ENCODE measurements at regions not wholly inside any gene's neighbourhood (a gene's known extent, or its start where the extent isn't known, plus 50 kb on each side); places are given as distances from the start of the nearest gene placed in this dataset.
A peak's percentile ranks its signal among the peaks of the same experiment; 100 is the strongest.

DNA sequence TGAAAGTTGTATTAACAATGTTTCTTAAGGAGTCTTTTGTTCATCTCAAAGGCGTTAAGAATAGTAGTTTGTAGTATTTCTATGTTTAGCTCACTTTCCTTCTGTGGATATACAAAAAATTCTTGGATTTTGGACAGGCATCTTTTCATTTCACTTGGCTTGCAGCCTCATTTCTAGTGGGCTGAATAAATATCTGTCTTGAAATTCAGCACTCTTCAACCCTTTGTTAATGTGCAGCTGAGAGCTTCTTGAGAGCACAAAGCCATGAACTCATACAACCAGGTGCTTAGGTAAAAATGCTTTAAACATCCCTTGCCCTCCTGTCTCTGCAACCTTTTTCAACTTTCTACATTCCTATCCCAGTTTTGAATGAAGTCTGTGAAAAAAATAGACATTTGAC is 1003.2 kb downstream of the C4orf33 start:
- TF ChIP-seq, protein P1, sequence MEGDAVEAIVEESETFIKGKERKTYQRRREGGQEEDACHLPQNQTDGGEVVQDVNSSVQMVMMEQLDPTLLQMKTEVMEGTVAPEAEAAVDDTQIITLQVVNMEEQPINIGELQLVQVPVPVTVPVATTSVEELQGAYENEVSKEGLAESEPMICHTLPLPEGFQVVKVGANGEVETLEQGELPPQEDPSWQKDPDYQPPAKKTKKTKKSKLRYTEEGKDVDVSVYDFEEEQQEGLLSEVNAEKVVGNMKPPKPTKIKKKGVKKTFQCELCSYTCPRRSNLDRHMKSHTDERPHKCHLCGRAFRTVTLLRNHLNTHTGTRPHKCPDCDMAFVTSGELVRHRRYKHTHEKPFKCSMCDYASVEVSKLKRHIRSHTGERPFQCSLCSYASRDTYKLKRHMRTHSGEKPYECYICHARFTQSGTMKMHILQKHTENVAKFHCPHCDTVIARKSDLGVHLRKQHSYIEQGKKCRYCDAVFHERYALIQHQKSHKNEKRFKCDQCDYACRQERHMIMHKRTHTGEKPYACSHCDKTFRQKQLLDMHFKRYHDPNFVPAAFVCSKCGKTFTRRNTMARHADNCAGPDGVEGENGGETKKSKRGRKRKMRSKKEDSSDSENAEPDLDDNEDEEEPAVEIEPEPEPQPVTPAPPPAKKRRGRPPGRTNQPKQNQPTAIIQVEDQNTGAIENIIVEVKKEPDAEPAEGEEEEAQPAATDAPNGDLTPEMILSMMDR (IDR thresholded peaks at IDR 0.05; ENCODE audit: insufficient read depth, low read depth, low read length, missing control alignments) = no peak
- no peak for DNase-seq (ENCODE audit: low read depth)
- H3K4me3 ChIP-seq (ENCODE audit: low read depth, low read length) = no peak overlapping the region

DNA sequence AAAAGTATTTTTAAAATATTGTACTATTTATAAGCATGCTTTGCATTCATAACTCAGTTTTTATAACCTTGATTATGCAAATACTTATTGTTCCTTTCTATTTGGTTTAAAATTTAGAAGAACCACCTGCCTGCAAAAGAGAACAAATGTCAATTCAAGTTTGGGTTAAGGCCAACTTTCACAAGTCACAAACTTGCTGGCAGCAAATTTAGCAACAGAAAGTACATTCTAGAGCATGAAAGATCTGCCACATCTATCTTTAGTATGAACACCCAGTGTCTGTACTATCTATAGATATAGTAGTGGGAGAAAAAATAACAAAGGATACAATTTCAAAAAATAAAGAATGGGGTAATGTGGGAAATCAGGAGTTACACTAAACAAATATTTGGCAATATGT is 1014.2 kb downstream of the C4orf33 start:
- DNase-seq (ENCODE audit: low read depth) = peak; percentile 10
- no peak overlapping the region for H3K4me3 ChIP-seq (ENCODE audit: low read depth, low read length)
- TF ChIP-seq, protein P1 (IDR thresholded peaks at IDR 0.05; ENCODE audit: insufficient read depth, low read depth, low read length, missing control alignments) = no peak

DNA sequence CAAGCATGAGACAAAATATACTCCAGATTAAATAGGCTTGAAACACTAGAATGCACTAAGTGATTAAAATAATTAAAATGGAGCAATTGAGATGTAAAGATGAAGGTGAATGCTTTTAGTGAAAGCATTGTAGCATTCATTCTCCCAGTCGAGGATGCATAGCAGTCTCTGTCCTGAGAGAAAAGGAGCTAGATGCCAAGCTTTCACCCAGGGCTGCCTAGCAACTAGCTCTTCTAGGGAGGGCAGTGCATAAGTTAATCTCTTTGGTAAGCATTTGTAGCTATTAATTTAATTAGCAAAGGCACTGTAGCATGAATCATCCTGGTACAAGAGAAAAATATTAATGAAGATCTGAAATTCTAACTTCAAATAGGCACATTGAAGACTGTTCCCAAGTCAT is 1014.8 kb downstream of the C4orf33 start:
- no peak overlapping the region for H3K4me3 ChIP-seq (ENCODE audit: low read depth, low read length)

DNA sequence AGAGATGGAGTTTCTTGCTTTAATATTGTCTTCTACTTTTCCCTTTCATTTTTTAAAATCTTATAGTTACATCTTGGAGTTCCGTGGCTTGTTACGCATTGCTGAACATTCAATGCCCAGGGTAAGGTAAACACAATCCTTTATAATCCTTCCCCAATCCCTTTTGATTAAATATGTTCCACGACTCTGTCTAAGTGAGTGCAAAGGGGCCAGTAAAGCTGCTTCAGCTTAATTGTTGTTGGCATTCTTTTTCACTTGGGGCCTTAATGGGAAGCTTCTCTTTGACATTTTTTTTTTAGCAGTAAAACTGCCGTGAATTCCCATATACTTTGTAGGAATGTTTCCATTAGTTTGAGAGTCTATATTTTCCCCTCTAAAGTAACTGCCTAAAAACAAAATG is 1028.1 kb downstream of the C4orf33 start:
- no peak overlapping the region for H3K4me3 ChIP-seq (ENCODE audit: low read depth, low read length)
- TF ChIP-seq, protein P1 (IDR thresholded peaks at IDR 0.05; ENCODE audit: insufficient read depth, low read depth, low read length, missing control alignments) = no peak
- no peak for DNase-seq (ENCODE audit: low read depth)

More for the DNA sequence above, 1014.8 kb downstream of the C4orf33 start:
- no peak for DNase-seq (ENCODE audit: low read depth)
- TF ChIP-seq, protein P1 (IDR thresholded peaks at IDR 0.05; ENCODE audit: insufficient read depth, low read depth, low read length, missing control alignments) = no peak

DNA sequence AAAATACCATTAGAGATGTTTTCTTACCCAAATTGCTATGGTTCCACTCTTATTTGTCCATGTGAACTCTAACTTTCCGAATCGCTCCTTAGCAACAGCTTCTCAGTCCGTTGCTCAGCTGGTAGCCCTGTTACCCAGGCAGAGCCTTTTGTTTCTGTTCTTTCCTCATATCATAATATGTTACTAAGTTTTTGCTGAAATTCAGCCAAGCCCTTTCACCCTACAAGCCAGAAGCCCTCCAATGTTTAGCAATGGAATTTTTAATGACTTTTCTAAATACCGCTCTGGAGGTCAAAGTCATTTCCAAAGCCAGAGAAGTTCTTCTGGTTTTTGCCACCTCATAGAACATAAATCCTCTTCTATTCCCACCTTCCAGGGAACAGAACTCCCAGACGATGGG is 1029.5 kb downstream of the C4orf33 start:
- DNase-seq (ENCODE audit: low read depth) = no peak
- TF ChIP-seq, protein P1 (IDR thresholded peaks at IDR 0.05; ENCODE audit: insufficient read depth, low read depth, low read length, missing control alignments) = no peak
- no peak overlapping the region for H3K4me3 ChIP-seq (ENCODE audit: low read depth, low read length)

DNA sequence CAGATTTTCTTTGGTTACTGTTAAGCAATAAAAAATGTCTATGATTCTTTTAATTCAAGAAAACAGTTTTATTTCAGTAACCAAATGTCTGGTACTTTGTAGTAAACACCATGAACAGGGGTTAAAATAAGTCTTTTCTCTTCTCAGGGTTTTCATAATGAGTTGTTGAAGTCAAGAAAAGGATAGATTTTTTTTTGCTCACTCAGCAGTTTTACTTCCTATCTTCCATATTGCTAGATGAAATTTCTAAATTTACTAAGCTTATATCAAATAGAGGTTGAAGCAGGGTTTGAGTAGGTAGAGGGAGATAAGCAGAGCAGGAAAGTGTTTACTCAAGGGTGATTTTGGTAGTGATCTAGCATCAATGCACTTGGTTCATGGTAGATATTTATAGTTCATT is 1031.3 kb downstream of the C4orf33 start:
- TF ChIP-seq, protein P1 (IDR thresholded peaks at IDR 0.05; ENCODE audit: insufficient read depth, low read depth, low read length, missing control alignments) = no peak
- no peak for DNase-seq (ENCODE audit: low read depth)
- H3K4me3 ChIP-seq (ENCODE audit: low read depth, low read length) = no peak overlapping the region

DNA sequence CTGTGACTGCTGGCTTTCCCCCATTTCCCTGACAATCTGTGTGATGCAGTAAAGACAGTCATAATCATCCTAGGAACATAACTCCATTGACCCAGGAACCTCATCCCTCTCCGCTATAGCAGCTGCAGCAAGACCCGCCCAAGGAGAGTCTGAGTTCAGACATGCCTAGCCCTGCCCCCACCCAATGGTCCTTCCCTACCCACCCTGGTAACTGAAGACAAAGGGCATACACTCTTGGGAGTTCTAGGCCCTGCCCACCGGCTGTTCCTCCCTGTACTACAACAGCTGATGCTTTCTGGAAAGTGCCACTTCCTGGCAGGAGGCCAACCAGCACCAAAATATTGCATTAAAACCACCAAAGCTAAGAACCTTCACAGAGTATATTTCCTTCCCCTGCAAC is 1035.6 kb downstream of the C4orf33 start:
- DNase-seq (ENCODE audit: low read depth) = no peak
- H3K4me3 ChIP-seq (ENCODE audit: low read depth, low read length) = no peak overlapping the region
- TF ChIP-seq, protein P1 (IDR thresholded peaks at IDR 0.05; ENCODE audit: insufficient read depth, low read depth, low read length, missing control alignments) = no peak

Measured in GM12865 (cell line).